Endothelial cell of umbilical vein (primary cell): ENCODE measurements at regions not wholly inside any gene's neighbourhood (a gene's known extent, or its start where the extent isn't known, plus 50 kb on each side); places are given as distances from the start of the nearest gene placed in this dataset.

Experiments used
- BruUV-seq: library from RNA; stranded (reverse); fragments of 400-500 nt; replicated peaks from 2 replicates; lab custom pipeline; 2021; lab: Mats Ljungman, UMichigan
- CTCF ChIA-PET: fragments of 300-600, 350-600 bp; sonication (Branson Sonifier 250); formaldehyde crosslinking; loops from one replicate; lab custom pipeline; 2021; ENCODE audit warnings: antibody characterized with exemption, inconsistent platforms; lab: Charles Lee
- POLR2A ChIA-PET: fragments of 300-600, 350-600 bp; sonication (Branson Sonifier 250); formaldehyde crosslinking; loops from one replicate; lab custom pipeline; 2021; ENCODE audit warnings: antibody characterized with exemption, inconsistent platforms; lab: Charles Lee
- DNase-seq: peaks from one replicate; pipeline ENCODE4 v3.0.0-alpha.2; 2011; ENCODE audit warnings: low read depth, low spot score
- FAIRE-seq: peaks from 2 replicates; lab custom pipeline; 2011; peaks lifted over from hg19 to GRCh38; lab: Jason Lieb, UNC
- H2AFZ ChIP-seq: 2 replicates; pipeline ENCODE4 v1.6.0; 2012; ENCODE audit warnings: low read depth, low read length, control low read depth, inconsistent platforms
- H3K27ac ChIP-seq: 2 replicates; pipeline ENCODE4 v1.5.1; 2011; ENCODE audit warnings: low read depth, mild to moderate bottlenecking, control low read depth, low read length, moderate library complexity; ENCODE audit not compliant: insufficient read depth
- H3K27me3 ChIP-seq, 2 experiments: 2 replicates each; pipeline versions ENCODE4 v1.6.0 to v1.6.1; 2011; ENCODE audit warnings: low read length in 2 of 2, mixed read lengths in 1 of 2; ENCODE audit not compliant: control insufficient read depth in 2 of 2, insufficient read depth in 2 of 2
- H3K36me3 ChIP-seq, 2 experiments: 2 replicates in 1 of 2; 3 replicates in 1 of 2; pipeline ENCODE4 v1.5.1; 2011; ENCODE audit warnings: low read length in 2 of 2, mild to moderate bottlenecking in 1 of 2, moderate library complexity in 1 of 2; ENCODE audit not compliant: control insufficient read depth in 2 of 2, insufficient read depth in 2 of 2; ENCODE audit errors: extremely low read depth in 1 of 2
- H3K4me1 ChIP-seq: 3 replicates; pipeline ENCODE4 v1.5.1; 2011; ENCODE audit warnings: mild to moderate bottlenecking, low read length; ENCODE audit not compliant: control insufficient read depth, insufficient read depth; ENCODE audit errors: extremely low read depth
- H3K4me2 ChIP-seq: 2 replicates; pipeline ENCODE4 v1.6.1; 2011; ENCODE audit warnings: low read length, control low read depth, mixed read lengths; ENCODE audit not compliant: insufficient read depth
- H3K4me3 ChIP-seq, 3 experiments: fragments of 200-600 bp in 1 of 3; sonication (generic), shearing (Covaris generic) in 1 of 3; replicated peaks in 1 of 3; 2 replicates each; pipeline ENCODE4 v1.5.1; 2011 to 2016; ENCODE audit warnings: control low read depth in 3 of 3, low read length in 3 of 3, mild to moderate bottlenecking in 2 of 3, inconsistent platforms in 1 of 3, low read depth in 1 of 3, moderate library complexity in 1 of 3; ENCODE audit not compliant: insufficient read depth in 1 of 3
- H3K79me2 ChIP-seq: 2 replicates; pipeline ENCODE4 v1.6.0; 2012; ENCODE audit warnings: low read length, inconsistent platforms; ENCODE audit not compliant: control insufficient read depth, insufficient read depth
- H3K9ac ChIP-seq: replicated peaks from 2 replicates; pipeline ENCODE3; 2011; ENCODE audit warnings: low read length, control low read depth; ENCODE audit not compliant: insufficient read depth; ENCODE audit errors: extremely low read depth
- H3K9me1 ChIP-seq: replicated peaks from 3 replicates; pipeline ENCODE4 v1.6.0; 2011; ENCODE audit warnings: mild to moderate bottlenecking, low read length; ENCODE audit not compliant: control insufficient read depth, insufficient read depth; ENCODE audit errors: extremely low read depth
- H3K9me3 ChIP-seq: replicated peaks from 2 replicates; pipeline ENCODE4 v1.5.1; 2012; ENCODE audit warnings: low read length, inconsistent platforms; ENCODE audit not compliant: control insufficient read depth, insufficient read depth
- H4K20me1 ChIP-seq: replicated peaks from 2 replicates; pipeline ENCODE3; 2011; ENCODE audit warnings: mild to moderate bottlenecking, low read length; ENCODE audit not compliant: control insufficient read depth, insufficient read depth; ENCODE audit errors: extremely low read depth
- EZH2 ChIP-seq: IDR thresholded peaks from 2 replicates; pipeline ENCODE4 v1.6.1; 2012; ENCODE audit warnings: borderline replicate concordance, low read depth, mild to moderate bottlenecking, moderate library complexity, low read length, inconsistent platforms; ENCODE audit not compliant: severe bottlenecking
- MYC ChIP-seq: IDR thresholded peaks from one replicate; pipeline ENCODE4 v1.6.1; 2011; ENCODE audit warnings: mild to moderate bottlenecking, low read depth, low read length
- POLR2A ChIP-seq: IDR thresholded peaks from 2 replicates; pipeline ENCODE4 v1.6.1; 2012; ENCODE audit warnings: low read depth, mild to moderate bottlenecking, control low read depth, low read length
- dilution Hi-C: fragments of 300-500 bp; cut with MboI; formaldehyde crosslinking; loops from one replicate; pipeline ENCODE4 v1.15.0; 2019; ENCODE audit warnings: low sequenced_read_pairs; ENCODE audit not compliant: extremely low pct_ligation_motif_present
- intact Hi-C: fragments of 100-400 bp; cut with micrococcal nuclease; formaldehyde crosslinking; loops from one replicate; pipeline ENCODE4 v1.10.0; 2022
- TF ChIP-seq, protein P1 (sequence below), 2 donors: IDR thresholded peaks; 1 replicate in 1 of 2; 2 replicates in 1 of 2; pipeline ENCODE4 v1.5.1; 2011; ENCODE audit warnings: low read length in 2 of 2, mild to moderate bottlenecking in 2 of 2, moderate library complexity in 2 of 2, control low read depth in 1 of 2, inconsistent platforms in 1 of 2, low read depth in 1 of 2; ENCODE audit not compliant: insufficient read depth in 1 of 2; ENCODE audit errors: extremely low read depth in 1 of 2

DNA sequence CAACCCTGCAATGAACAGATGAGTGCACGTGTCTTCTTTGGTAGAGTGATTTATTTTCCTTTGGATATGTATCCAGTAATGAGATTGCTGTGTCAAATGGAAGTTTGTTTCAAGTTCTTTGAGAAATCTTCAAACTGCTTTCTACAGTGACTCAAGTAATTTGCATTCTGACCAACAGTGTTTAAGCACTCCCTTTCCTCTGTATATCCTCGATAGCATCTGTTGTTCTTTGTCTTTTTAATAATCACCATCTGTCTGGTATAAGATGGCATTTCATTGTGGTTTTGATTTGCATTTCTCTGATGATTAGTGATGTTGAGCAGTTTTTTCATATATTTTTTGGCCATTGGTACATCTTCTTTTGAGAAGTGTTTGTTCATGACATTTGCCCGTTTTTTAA, 1608.3 kb upstream of the ZEB2 start:
- no peak for DNase-seq
- CTCF ChIA-PET: no interaction called here
- no peak overlapping the region for H3K27ac ChIP-seq
- H3K27me3 ChIP-seq: no peaks in the 10 kb centered on the region
- POLR2A ChIA-PET: no interaction called here
- dilution Hi-C loops: no loop called here
- FAIRE-seq: no peak
- no peaks in the 10 kb centered on the region for H3K9me3 ChIP-seq
- H2AFZ ChIP-seq: no peak overlapping the region
- H3K79me2 ChIP-seq: no peaks in the 10 kb centered on the region
- no TSS peak for BruUV-seq
- H3K4me3 ChIP-seq: no peak overlapping the region
- TF ChIP-seq, protein P1, sequence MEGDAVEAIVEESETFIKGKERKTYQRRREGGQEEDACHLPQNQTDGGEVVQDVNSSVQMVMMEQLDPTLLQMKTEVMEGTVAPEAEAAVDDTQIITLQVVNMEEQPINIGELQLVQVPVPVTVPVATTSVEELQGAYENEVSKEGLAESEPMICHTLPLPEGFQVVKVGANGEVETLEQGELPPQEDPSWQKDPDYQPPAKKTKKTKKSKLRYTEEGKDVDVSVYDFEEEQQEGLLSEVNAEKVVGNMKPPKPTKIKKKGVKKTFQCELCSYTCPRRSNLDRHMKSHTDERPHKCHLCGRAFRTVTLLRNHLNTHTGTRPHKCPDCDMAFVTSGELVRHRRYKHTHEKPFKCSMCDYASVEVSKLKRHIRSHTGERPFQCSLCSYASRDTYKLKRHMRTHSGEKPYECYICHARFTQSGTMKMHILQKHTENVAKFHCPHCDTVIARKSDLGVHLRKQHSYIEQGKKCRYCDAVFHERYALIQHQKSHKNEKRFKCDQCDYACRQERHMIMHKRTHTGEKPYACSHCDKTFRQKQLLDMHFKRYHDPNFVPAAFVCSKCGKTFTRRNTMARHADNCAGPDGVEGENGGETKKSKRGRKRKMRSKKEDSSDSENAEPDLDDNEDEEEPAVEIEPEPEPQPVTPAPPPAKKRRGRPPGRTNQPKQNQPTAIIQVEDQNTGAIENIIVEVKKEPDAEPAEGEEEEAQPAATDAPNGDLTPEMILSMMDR (IDR thresholded peaks at IDR 0.05; ENCODE audit: extremely low read depth in 1 of 2, insufficient read depth in 1 of 2, low read depth in 1 of 2, low read length in 2 of 2): no peak
- no peak for TF ChIP-seq MYC
- no peak overlapping the region for H3K4me2 ChIP-seq
- H3K9ac ChIP-seq: no peak overlapping the region
- H4K20me1 ChIP-seq: no peaks in the 10 kb centered on the region
- no peaks in the 10 kb centered on the region for H3K4me1 ChIP-seq
- H3K36me3 ChIP-seq: no peaks in the 10 kb centered on the region
- H3K9me1 ChIP-seq: no peaks in the 10 kb centered on the region
- intact Hi-C loops: no loop called here

DNA sequence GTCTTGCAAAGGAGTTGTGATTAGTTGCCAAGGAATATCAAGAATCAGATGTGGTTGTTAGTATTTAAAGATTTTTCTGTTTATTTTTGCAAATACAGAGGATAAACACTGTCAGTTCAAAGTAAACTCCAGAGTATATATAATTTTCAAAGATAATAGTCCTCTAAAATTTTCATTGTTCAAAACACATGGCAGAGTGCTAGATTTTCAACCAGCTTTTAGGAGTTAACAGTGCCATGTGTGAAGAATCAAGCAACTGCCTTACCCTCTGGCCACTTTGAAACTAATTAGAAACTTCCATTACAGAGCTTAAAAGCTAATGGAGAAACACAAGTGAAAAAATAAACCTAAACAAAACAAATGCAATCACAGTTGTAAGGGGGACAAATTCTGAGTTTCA, 1605.6 kb upstream of the ZEB2 start:
- Histone ChIP-seq H3K4me2 (no peak overlapping the region), H3K9me1 (no peaks in the 10 kb centered on the region), H3K27me3 (no peaks in the 10 kb centered on the region), H3K27ac (no peak overlapping the region), H3K79me2 (no peaks in the 10 kb centered on the region), H3K4me3 (no peak overlapping the region), H3K9ac (no peak overlapping the region), H4K20me1 (no peaks in the 10 kb centered on the region), H3K36me3 (no peaks in the 10 kb centered on the region), H3K4me1 (no peaks in the 10 kb centered on the region), H3K9me3 (no peaks in the 10 kb centered on the region), H2AFZ (no peak overlapping the region)
- no peak for DNase-seq
- intact Hi-C loops: no loop called here
- BruUV-seq: no TSS peak
- POLR2A ChIA-PET: no interaction called here
- no peak for FAIRE-seq
- CTCF ChIA-PET: interaction anchor here (1.3 kb wide), 1 partner anchor 15 kb away, joined by 3 read pairs; no protein-coding TSS in a partner anchor
- dilution Hi-C loops: no loop called here
- TF ChIP-seq EZH2 (no peak), POLR2A (no peak)
